ENCODE measurements at regions not wholly inside any gene's neighbourhood (a gene's known extent, or its start where the extent isn't known, plus 50 kb on each side); places are given as distances from the start of the nearest gene placed in this dataset.

GRCh38 chr7:110142939-110143526 is 947.9 kb upstream of the LRRN3 start:
- H3K4me1 Mint-ChIP-seq, result peaks cover 7% of the 10 kb centered on the region
- H3K4me3 Mint-ChIP-seq, result no peak overlapping the region
- no peak for DNase-seq (ENCODE audit: low spot score in 2 of 2, unreplicated experiment in 2 of 2)
- no peak for TF ChIP-seq CTCF (IDR thresholded peaks at IDR 0.05; ENCODE audit: unreplicated experiment)
- no peaks in the 10 kb centered on the region for H3K27me3 Mint-ChIP-seq (ENCODE audit: low read depth)
- H3K27ac Mint-ChIP-seq, result no peak overlapping the region
- peaks cover 10% of the 10 kb centered on the region for H3K9me3 Mint-ChIP-seq
- H3K36me3 Mint-ChIP-seq, result no peaks in the 10 kb centered on the region

- Mint-ChIP-seq H3K9me3 (peaks cover 4% of the 10 kb centered on the region), H3K27ac (no peak overlapping the region), H3K4me1 (peaks cover 7% of the 10 kb centered on the region), H3K4me3 (no peak overlapping the region), H3K27me3 (ENCODE audit: low read depth) (no peaks in the 10 kb centered on the region), H3K36me3 (no peaks in the 10 kb centered on the region)
- DNase-seq (ENCODE audit: low spot score in 2 of 2, unreplicated experiment in 2 of 2), result no peak
- TF ChIP-seq CTCF (IDR thresholded peaks at IDR 0.05; ENCODE audit: unreplicated experiment), result no peak
Measured at GRCh38 chr7:110144599-110144998, 946.3 kb upstream of the LRRN3 start.

GRCh38 chr7:110148054-110148453 is 942.9 kb upstream of the LRRN3 start:
- no peak overlapping the region for H3K27ac Mint-ChIP-seq
- TF ChIP-seq CTCF (IDR thresholded peaks at IDR 0.05; ENCODE audit: unreplicated experiment), result no peak
- no peak for DNase-seq (ENCODE audit: low spot score in 2 of 2, unreplicated experiment in 2 of 2)
- no peaks in the 10 kb centered on the region for H3K27me3 Mint-ChIP-seq (ENCODE audit: low read depth)
- H3K9me3 Mint-ChIP-seq, result no peaks in the 10 kb centered on the region
- peaks cover 3% of the 10 kb centered on the region for H3K4me1 Mint-ChIP-seq
- H3K4me3 Mint-ChIP-seq, result no peak overlapping the region
- no peaks in the 10 kb centered on the region for H3K36me3 Mint-ChIP-seq

GRCh38 chr7:110153222-110153621 is 937.7 kb upstream of the LRRN3 start:
- no peak overlapping the region for H3K4me3 Mint-ChIP-seq
- no peaks in the 10 kb centered on the region for H3K36me3 Mint-ChIP-seq

GRCh38 chr7:110156511-110156910 is 934.4 kb upstream of the LRRN3 start:
- Mint-ChIP-seq H3K27ac (no peak overlapping the region), H3K36me3 (no peaks in the 10 kb centered on the region), H3K4me3 (no peak overlapping the region), H3K9me3 (peaks cover 3% of the 10 kb centered on the region), H3K27me3 (ENCODE audit: low read depth) (no peaks in the 10 kb centered on the region), H3K4me1 (peaks cover 12% of the 10 kb centered on the region)
- DNase-seq (ENCODE audit: low spot score in 2 of 2, unreplicated experiment in 2 of 2), result no peak
- TF ChIP-seq CTCF (IDR thresholded peaks at IDR 0.05; ENCODE audit: unreplicated experiment), result no peak

More at GRCh38 chr7:110153222-110153621, 937.7 kb upstream of the LRRN3 start:
- DNase-seq (ENCODE audit: low spot score in 2 of 2, unreplicated experiment in 2 of 2), result no peak
- Mint-ChIP-seq H3K27me3 (ENCODE audit: low read depth) (no peaks in the 10 kb centered on the region), H3K9me3 (peaks cover 3% of the 10 kb centered on the region), H3K4me1 (peaks cover 10% of the 10 kb centered on the region), H3K27ac (no peak overlapping the region)
- TF ChIP-seq CTCF (IDR thresholded peaks at IDR 0.05; ENCODE audit: unreplicated experiment), result no peak

Data from mesothelial cell of epicardium (in vitro differentiated cells).